ENCODE measurements at regions not wholly inside any gene's neighbourhood (a gene's known extent, or its start where the extent isn't known, plus 50 kb on each side); places are given as distances from the start of the nearest gene placed in this dataset.
"Not testable (repeated sequence)": the region's sequence is repeated elsewhere in the genome, so short reads cannot be mapped to it uniquely, and the experiment has no call there.

DNA sequence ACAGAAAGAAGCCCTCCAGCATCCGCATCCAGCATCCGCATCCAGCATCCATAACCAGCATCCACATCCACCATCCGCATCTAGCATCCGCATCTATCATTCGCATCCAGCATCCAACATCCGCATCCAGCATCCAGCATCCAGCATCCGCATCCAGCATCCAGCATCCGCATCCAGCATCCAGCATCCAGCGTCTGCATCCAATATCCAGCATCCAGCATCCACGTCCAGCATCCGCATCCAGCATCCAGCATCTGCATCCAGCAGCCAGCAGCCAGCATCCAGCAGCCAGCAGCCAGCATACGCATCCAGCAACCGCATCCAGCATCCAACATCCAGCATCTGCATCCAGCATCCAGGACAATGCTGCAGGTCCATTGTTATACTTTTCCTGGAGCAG, 671.0 kb upstream of the C16orf82 start:
- TF ChIP-seq, protein P1, sequence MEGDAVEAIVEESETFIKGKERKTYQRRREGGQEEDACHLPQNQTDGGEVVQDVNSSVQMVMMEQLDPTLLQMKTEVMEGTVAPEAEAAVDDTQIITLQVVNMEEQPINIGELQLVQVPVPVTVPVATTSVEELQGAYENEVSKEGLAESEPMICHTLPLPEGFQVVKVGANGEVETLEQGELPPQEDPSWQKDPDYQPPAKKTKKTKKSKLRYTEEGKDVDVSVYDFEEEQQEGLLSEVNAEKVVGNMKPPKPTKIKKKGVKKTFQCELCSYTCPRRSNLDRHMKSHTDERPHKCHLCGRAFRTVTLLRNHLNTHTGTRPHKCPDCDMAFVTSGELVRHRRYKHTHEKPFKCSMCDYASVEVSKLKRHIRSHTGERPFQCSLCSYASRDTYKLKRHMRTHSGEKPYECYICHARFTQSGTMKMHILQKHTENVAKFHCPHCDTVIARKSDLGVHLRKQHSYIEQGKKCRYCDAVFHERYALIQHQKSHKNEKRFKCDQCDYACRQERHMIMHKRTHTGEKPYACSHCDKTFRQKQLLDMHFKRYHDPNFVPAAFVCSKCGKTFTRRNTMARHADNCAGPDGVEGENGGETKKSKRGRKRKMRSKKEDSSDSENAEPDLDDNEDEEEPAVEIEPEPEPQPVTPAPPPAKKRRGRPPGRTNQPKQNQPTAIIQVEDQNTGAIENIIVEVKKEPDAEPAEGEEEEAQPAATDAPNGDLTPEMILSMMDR (IDR thresholded peaks at IDR 0.05; ENCODE audit: control insufficient read depth, insufficient read depth, low read depth, low read length, missing control alignments) = no peak
- H3K4me3 ChIP-seq (ENCODE audit: control insufficient read depth, low read depth, low read length) = no peak overlapping the region
- no peak for DNase-seq (ENCODE audit: low read depth)

DNA sequence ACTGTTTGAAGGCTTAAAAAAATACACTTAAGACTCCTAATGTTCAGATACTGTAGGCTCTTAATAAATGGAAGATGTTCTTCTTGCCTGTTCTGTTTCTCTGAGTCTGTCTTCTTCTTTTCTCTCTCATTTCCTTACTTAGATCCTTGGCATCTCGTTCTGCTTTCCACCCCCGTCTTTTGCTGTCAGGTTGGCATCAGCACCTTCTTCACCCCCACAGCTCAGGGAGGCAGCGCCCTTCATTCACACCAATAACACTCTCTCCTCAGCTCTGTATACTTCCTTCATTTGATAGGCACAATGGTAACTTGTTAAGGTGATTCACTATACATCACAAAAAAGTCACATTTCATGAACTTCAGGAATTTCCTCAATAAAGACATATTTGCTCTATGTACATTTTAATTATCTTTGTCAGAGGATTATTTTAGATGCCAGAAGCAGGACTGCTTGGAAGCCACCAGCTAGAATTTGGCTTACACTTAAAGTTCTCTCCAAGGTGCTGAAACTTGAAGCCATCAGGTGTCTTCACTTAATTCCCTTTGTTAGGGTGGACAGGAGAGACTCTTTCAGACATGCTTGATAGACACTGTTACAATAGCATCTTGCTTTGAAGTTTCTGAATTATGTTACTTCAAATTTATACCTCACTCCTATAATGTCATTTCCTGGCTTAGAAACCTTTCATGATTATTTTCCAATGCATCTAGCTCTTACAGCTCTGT, 670.1 kb upstream of the C16orf82 start:
- TF ChIP-seq, protein P1 (IDR thresholded peaks at IDR 0.05; ENCODE audit: control insufficient read depth, insufficient read depth, low read depth, low read length, missing control alignments) = no peak
- DNase-seq (ENCODE audit: low read depth) = no peak
- H3K4me3 ChIP-seq (ENCODE audit: control insufficient read depth, low read depth, low read length) = no peak overlapping the region

DNA sequence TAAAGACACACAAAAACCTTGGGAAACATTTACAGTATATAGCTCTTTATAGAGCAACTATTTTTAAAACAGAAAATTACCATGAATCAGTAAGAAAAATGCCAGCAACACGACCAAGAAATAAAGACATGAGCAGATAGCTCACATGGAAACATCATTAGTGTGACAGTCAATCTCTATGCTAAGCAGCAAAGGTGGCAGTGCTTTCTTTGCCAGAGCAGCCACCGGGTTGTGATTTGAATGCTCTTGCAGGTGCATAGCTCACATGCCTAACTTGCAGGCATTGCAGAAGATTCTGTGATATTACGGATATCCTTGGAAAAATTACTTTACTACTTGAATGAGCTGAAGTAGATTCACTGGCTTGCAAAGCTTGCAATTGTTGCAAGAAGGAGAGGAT, 652.9 kb upstream of the C16orf82 start:
- TF ChIP-seq, protein P1 (IDR thresholded peaks at IDR 0.05; ENCODE audit: control insufficient read depth, insufficient read depth, low read depth, low read length, missing control alignments) = no peak
- DNase-seq (ENCODE audit: low read depth) = no peak
- H3K4me3 ChIP-seq (ENCODE audit: control insufficient read depth, low read depth, low read length) = no peak overlapping the region

DNA sequence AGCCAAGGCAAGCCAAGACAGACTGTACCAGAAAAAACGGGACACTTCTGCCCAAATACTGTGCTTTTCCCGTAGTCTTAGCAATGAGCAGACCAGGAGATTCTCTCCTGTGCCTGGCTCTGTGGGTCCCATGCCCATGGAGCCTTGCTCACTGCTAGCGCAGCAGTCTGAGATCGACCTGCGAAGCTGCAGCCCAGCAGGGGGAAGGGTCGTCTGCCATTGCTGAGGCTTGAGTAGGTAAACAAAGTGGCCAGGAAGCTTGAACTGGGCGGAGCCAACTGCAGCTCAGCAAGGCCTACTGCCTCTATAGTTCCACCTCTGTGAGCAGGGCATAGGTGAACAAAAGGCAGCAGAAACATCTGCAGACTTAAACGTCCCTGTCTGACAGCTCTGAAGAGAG, 647.3 kb upstream of the C16orf82 start:
- DNase-seq (ENCODE audit: low read depth); H3K4me3 ChIP-seq (ENCODE audit: control insufficient read depth, low read depth, low read length): not testable (repeated sequence)

DNA sequence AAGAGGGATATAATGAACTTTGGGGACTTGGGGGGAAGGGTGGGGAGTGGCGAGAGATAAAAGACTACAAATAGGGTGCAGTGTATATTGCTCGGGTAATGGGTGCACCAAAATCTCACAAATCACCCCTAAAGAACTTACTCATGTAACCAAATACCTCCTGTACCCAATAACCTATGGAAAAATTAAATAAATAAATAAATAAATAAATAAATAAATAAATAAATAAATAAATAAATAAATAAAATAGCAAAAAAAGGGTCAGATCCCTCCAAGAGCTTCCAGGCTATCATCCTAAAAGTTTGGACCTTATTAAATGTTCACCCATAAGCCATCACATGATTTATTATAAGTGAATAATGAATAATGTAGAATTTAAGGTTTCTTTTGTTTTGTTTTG, 636.1 kb upstream of the C16orf82 start:
- TF ChIP-seq, protein P1 (IDR thresholded peaks at IDR 0.05; ENCODE audit: control insufficient read depth, insufficient read depth, low read depth, low read length, missing control alignments) = no peak
- no peak for DNase-seq (ENCODE audit: low read depth)
- H3K4me3 ChIP-seq (ENCODE audit: control insufficient read depth, low read depth, low read length) = no peak overlapping the region

DNA sequence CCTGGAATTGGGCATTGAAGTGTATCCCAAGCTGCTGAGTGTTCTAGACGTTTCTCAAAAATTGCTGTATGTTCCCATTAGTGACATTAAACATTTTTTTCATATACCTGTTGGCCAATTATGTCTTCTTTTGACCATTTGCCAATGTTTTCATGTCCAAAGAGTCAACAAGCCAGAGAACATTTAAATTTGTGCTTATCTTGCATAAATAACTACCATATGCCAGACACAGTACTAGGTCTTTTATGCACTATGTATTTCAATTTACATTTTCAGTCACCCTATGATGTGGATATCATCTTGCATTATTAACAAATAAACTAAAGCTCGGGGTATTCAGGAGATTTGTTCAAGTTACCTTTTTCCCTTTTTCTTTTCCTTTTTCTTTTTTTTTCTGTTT, 632.9 kb upstream of the C16orf82 start:
- no peak overlapping the region for H3K4me3 ChIP-seq (ENCODE audit: control insufficient read depth, low read depth, low read length)
- TF ChIP-seq, protein P1 (IDR thresholded peaks at IDR 0.05; ENCODE audit: control insufficient read depth, insufficient read depth, low read depth, low read length, missing control alignments) = no peak
- no peak for DNase-seq (ENCODE audit: low read depth)

DNA sequence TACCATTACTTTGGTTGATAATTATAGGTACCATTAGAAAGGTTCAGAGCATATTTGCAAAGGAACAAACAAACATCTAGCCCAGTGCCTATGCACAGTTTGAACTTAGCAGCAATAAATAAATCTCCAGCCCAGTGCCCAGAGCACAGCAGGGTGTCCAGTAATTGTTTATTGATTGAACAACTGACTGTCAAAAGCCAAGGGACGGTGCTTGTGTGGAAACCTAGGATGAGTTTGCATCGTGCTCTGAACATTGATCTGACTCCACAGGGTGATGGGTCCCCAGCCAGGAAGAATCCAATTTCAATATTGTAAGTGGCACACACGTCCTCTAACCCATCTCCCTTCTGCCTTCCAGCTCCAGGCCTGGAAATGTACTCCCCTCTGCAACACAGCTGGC, 625.5 kb upstream of the C16orf82 start:
- no peak overlapping the region for H3K4me3 ChIP-seq (ENCODE audit: control insufficient read depth, low read depth, low read length)
- DNase-seq (ENCODE audit: low read depth) = no peak
- TF ChIP-seq, protein P1 (IDR thresholded peaks at IDR 0.05; ENCODE audit: control insufficient read depth, insufficient read depth, low read depth, low read length, missing control alignments) = no peak

All from AG09309 (cell line).